GM13976 (cell line): ENCODE measurements at regions not wholly inside any gene's neighbourhood (a gene's known extent, or its start where the extent isn't known, plus 50 kb on each side); places are given as distances from the start of the nearest gene placed in this dataset.
"Not testable (repeated sequence)": the region's sequence is repeated elsewhere in the genome, so short reads cannot be mapped to it uniquely, and the experiment has no call there.

ENCODE experiments used
- DNase-seq: peaks from one replicate; pipeline ENCODE4 v3.0.0; 2012; ENCODE audit warnings: low spot score
- CTCF ChIP-seq: IDR thresholded peaks from 2 replicates; pipeline ENCODE4 v1.5.1; 2012; ENCODE audit warnings: borderline replicate concordance, mild to moderate bottlenecking; ENCODE audit not compliant: insufficient read depth; ENCODE audit errors: extremely low read depth, missing control alignments, control extremely low read depth
- in situ Hi-C: fragments of 300-500 bp; cut with MboI; formaldehyde crosslinking; loops from one replicate; pipeline ENCODE4 v1.12.0; 2022; ENCODE audit warnings: low sequenced_read_pairs, mixed read lengths, inconsistent platforms; ENCODE audit not compliant: unreplicated experiment

- DNase-seq: no peak
- TF ChIP-seq CTCF: no peak
- in situ Hi-C loops: no loop called here
These were observed 134.7 kb downstream of the GLUL start for GRCh38 chr1:182256931-182257330.

- DNase-seq: no peak
- TF ChIP-seq CTCF: no peak
- in situ Hi-C loops: no loop called here
These were observed 136.1 kb downstream of the GLUL start for GRCh38 chr1:182255494-182255893.

- no peak for DNase-seq
- no peak for TF ChIP-seq CTCF
- in situ Hi-C loops: no loop called here
These were observed 138.2 kb downstream of the GLUL start for GRCh38 chr1:182253319-182253860.

- DNase-seq: no peak
- TF ChIP-seq CTCF: no peak
- in situ Hi-C loops: no loop called here
These were observed 140.0 kb downstream of the GLUL start for GRCh38 chr1:182251561-182251960.

GRCh38 chr1:182249201-182249676 lies 142.4 kb downstream of the GLUL start:
- TF ChIP-seq CTCF: no peak
- DNase-seq: peak; percentile 48
- in situ Hi-C loops: no loop called here

- TF ChIP-seq CTCF: no peak
- DNase-seq: no peak
- in situ Hi-C loops: no loop called here
These were observed 142.9 kb downstream of the GLUL start for GRCh38 chr1:182248721-182249120.

GRCh38 chr1:182247813-182248212 lies 143.8 kb downstream of the GLUL start:
- DNase-seq, in situ Hi-C loops: not testable (repeated sequence)
